ENCODE measurements at regions not wholly inside any gene's neighbourhood (a gene's known extent, or its start where the extent isn't known, plus 50 kb on each side); places are given as distances from the start of the nearest gene placed in this dataset.

- H3K4me1 Mint-ChIP-seq (ENCODE audit: low read depth): peaks cover 6% of the 10 kb centered on the region
These were observed 217.0 kb downstream of the ADGRG6 start for GRCh38 chr6:142518761-142519160.

GRCh38 chr6:142521791-142522190, 220.0 kb downstream of the ADGRG6 start:
- Mint-ChIP-seq H3K27ac (ENCODE audit: unreplicated experiment) (no peak overlapping the region), H3K36me3 (ENCODE audit: low read depth) (no peaks in the 10 kb centered on the region), H3K27me3 (ENCODE audit: low read depth) (no peaks in the 10 kb centered on the region), H3K9me3 (ENCODE audit: low read depth) (peaks cover 5% of the 10 kb centered on the region), H3K4me3 (ENCODE audit: unreplicated experiment) (no peak overlapping the region), H3K4me1 (ENCODE audit: low read depth) (peaks cover 6% of the 10 kb centered on the region)
- no peak for DNase-seq (ENCODE audit: low spot score)
- no peak for TF ChIP-seq CTCF (IDR thresholded peaks at IDR 0.05)

More at GRCh38 chr6:142518761-142519160, 217.0 kb downstream of the ADGRG6 start:
- TF ChIP-seq CTCF (IDR thresholded peaks at IDR 0.05): no peak
- H3K4me3 Mint-ChIP-seq (ENCODE audit: unreplicated experiment): no peak overlapping the region
- no peak for DNase-seq (ENCODE audit: low spot score)
- no peak overlapping the region for H3K27ac Mint-ChIP-seq (ENCODE audit: unreplicated experiment)
- H3K27me3 Mint-ChIP-seq (ENCODE audit: low read depth): peaks cover 7% of the 10 kb centered on the region
- peaks cover 5% of the 10 kb centered on the region for H3K36me3 Mint-ChIP-seq (ENCODE audit: low read depth)
- peaks cover 24% of the 10 kb centered on the region for H3K9me3 Mint-ChIP-seq (ENCODE audit: low read depth)

- no peak for TF ChIP-seq CTCF (IDR thresholded peaks at IDR 0.05)
- H3K9me3 Mint-ChIP-seq (ENCODE audit: low read depth): peaks cover 2% of the 10 kb centered on the region
- H3K4me1 Mint-ChIP-seq (ENCODE audit: low read depth): peaks cover 4% of the 10 kb centered on the region
- no peak overlapping the region for H3K4me3 Mint-ChIP-seq (ENCODE audit: unreplicated experiment)
- H3K36me3 Mint-ChIP-seq (ENCODE audit: low read depth): no peaks in the 10 kb centered on the region
- no peak for DNase-seq (ENCODE audit: low spot score)
- H3K27ac Mint-ChIP-seq (ENCODE audit: unreplicated experiment): no peak overlapping the region
- H3K27me3 Mint-ChIP-seq (ENCODE audit: low read depth): no peaks in the 10 kb centered on the region
These were observed 221.9 kb downstream of the ADGRG6 start for GRCh38 chr6:142523515-142524375.

GRCh38 chr6:142530566-142530965, 228.8 kb downstream of the ADGRG6 start:
- H3K27me3 Mint-ChIP-seq (ENCODE audit: low read depth): no peaks in the 10 kb centered on the region
- no peak overlapping the region for H3K4me3 Mint-ChIP-seq (ENCODE audit: unreplicated experiment)
- peaks cover 5% of the 10 kb centered on the region for H3K9me3 Mint-ChIP-seq (ENCODE audit: low read depth)
- H3K4me1 Mint-ChIP-seq (ENCODE audit: low read depth): peaks cover 7% of the 10 kb centered on the region
- no peak for TF ChIP-seq CTCF (IDR thresholded peaks at IDR 0.05)
- no peak for DNase-seq (ENCODE audit: low spot score)
- no peak overlapping the region for H3K27ac Mint-ChIP-seq (ENCODE audit: unreplicated experiment)
- H3K36me3 Mint-ChIP-seq (ENCODE audit: low read depth): no peaks in the 10 kb centered on the region

GRCh38 chr6:142531727-142532126, 229.9 kb downstream of the ADGRG6 start:
- no peaks in the 10 kb centered on the region for H3K27me3 Mint-ChIP-seq (ENCODE audit: low read depth)
- TF ChIP-seq CTCF (IDR thresholded peaks at IDR 0.05): no peak
- no peak overlapping the region for H3K4me3 Mint-ChIP-seq (ENCODE audit: unreplicated experiment)
- no peak overlapping the region for H3K27ac Mint-ChIP-seq (ENCODE audit: unreplicated experiment)
- H3K9me3 Mint-ChIP-seq (ENCODE audit: low read depth): peaks cover 5% of the 10 kb centered on the region
- no peaks in the 10 kb centered on the region for H3K36me3 Mint-ChIP-seq (ENCODE audit: low read depth)
- peaks cover 7% of the 10 kb centered on the region for H3K4me1 Mint-ChIP-seq (ENCODE audit: low read depth)
- no peak for DNase-seq (ENCODE audit: low spot score)
